HG03025 (cell line): ENCODE measurements at regions not wholly inside any gene's neighbourhood (a gene's known extent, or its start where the extent isn't known, plus 50 kb on each side); places are given as distances from the start of the nearest gene placed in this dataset.
"Not testable (repeated sequence)": the region's sequence is repeated elsewhere in the genome, so short reads cannot be mapped to it uniquely, and the experiment has no call there.

Source experiments
- ATAC-seq: cut with Tn5 transposase; IDR thresholded peaks from one replicate; pipeline ENCODE4 v1.9.1; 2021; ENCODE audit warnings: mild to moderate bottlenecking, moderate library complexity; ENCODE audit not compliant: unreplicated experiment, low FRiP score

DNA sequence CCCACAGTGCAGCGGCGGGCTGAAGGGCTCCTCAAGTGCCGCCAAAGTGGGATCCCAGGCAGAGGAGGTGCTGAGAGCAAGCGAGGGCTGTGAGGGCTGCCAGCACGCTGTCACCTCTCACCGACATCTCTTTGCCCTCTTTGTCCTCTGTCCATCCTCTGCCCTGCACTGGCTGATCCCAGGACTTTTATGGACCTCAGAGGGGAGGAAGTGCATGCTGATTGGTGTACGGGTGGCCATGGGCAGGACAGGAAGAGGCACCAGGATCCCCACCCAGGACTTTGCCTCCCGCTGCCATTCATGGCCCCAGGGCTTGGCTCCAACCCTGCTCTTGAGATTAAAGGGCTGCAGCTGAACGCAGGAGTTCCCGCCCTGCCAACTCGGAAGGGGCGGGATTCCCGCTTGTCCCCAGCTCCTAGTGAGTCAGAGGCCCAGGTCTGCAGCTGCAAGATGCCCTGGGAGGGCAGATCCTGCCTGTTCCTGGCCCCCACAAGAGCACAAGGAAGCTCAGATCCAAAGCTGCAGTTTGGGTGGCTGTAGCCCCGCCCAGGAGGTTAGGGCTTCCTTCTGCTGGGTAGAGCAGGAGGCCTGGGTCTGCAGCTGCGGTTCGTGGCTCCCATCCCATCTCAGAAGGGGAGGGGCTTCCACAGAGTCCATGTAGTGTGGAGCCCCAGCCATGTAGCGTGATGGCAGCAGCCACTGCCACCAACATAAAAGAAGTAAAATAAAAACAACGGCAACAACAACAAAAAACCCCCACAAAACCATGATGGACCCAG lies 1716.7 kb downstream of the SLITRK1 start:
- no peak for ATAC-seq

DNA sequence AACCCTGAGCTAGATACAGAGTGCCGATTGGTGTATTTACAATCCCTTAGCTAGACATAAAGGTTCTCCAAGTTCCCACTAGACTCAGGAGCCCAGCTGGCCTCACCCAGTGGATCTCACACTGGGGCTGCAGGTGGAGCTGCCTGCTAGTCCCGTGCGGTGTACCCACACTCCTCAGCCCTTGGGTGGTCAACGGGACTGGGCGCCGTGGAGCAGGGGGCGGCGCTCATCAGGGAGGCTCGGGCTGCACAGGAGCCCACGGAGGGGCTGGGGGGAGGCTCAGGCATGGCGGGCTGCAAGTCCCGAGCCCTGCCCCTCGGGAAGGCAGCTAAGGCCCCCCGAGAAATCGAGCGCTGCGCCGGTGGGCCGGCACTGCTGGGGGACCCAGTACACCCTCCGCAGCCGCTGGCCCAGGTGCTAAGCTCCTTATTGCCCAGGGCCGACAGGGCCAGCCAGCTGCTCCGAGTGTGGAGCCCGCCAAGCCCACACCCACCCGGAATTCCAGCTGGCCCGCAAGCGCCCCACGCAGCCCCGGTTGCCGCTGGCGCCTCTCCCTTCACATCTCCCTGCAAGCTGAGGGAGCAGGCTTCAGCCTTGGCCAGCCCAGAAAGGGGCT lies 1717.4 kb downstream of the SLITRK1 start:
- not testable (repeated sequence) for ATAC-seq

DNA sequence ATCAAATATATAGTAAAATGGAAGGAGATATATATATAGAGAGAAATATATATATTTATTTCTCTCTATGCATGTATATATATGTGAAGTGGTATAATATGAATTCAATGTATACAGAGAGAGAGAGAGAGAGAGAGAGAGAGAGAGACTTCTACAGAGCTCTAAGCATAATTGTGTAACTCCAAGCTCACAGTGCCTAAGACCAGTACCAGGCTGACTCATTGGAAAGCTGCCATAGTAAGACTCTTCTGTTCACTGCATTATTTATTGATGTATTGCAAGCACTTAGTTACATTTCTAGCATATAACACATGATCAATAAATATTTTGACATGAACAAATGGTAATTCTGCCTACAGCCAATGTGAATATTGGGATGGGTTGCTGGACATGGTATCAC lies 1734.7 kb downstream of the SLITRK1 start:
- no peak for ATAC-seq

DNA sequence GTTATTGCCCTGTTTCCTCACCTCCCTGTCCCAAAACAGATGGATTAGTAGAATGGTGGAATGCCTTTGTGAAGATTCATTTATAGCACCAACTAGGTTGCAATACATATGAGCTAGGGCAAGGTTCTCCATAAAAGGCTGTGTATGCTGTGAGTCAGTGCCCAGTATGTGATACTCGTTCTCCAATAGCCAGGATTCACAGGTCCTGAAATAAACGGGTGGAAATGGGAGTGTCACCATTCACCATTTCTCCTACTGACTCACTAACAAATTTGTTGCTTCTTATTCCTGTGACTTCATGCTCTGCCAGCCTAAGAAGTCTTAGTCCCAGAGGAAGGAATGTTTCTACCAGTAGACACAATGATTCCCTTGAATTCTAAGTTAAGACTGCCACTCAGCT lies 1745.4 kb downstream of the SLITRK1 start:
- no peak for ATAC-seq

DNA sequence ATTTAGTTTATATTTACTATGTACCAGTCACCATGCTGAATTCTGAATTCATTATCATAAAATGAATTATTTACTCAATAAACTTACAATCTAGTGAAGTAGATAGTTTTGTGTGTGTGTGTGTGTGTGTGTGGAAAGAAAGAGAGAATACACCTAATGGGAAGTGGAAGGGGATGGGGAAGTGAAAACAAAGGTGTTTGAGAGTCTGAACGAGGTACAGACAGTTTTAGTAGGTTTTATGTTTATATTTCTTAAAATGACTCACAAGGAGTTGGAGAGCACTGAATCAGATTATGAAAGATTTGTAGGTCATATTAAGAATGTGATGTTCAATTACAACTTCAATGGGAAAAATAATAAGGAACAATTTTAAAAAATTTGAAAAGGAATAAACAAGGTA lies 1753.0 kb downstream of the SLITRK1 start:
- ATAC-seq: no peak

DNA sequence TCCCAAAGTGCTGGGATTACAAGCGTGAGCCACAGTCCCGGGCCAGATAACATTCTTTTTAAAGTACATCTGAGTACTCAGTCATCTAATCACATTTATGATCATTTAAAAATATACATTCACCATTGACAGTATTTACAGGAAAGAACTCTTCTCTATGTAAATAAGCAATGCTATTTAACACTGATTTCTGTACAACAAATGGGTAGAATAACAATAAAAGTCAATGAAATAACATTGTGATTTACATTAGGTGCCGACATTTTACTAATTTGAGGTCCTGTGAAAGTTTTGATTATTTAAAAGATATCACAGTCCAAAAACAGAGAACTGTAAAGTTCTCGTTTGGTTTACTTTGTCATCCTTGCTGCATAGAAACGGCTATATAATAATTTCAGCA lies 1763.7 kb downstream of the SLITRK1 start:
- ATAC-seq: no peak

DNA sequence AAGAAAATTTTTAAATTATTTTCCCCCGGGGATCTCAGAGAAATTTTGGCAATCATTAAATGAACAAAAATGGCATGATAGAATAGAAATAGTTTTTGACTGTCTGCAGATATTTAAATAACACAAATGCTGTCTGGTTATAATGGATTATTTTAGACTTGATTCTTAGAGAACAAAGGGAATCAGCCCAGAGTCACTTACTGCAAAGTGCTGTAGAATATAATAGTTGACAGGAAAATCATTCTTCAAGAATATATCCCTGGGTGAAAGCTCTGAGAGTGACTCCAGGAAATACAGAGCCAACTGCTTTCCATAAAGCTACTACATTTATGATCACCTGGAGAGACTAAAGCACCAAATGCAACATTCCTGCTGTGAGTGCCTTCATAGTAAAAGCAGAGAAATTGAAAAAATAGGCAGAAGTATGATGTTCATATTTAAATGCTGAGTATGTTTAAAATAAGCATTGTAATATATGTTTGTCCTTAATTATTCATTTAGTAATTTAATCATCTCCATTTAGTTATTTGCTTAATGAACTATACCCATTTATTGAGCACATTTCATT lies 1765.8 kb downstream of the SLITRK1 start:
- ATAC-seq: no peak

DNA sequence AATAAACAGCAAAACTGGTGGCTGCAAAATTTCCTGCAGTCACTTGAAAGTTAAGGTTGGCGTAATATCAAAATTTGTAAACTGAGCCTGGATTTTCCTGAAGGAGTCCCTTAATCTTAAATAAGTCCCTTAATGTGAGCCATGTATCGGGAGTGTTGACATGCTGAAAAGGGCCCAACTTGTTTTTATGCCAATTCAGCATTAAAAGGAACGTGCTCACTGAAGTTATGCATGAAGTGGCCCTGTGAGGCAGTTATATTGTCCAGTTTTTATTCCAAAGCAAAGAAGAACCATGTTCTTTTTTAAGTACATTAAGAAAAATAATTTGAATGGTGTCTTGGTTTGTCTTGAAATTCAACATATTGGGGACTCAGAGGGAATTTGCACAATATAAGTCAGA lies 1766.9 kb downstream of the SLITRK1 start:
- no peak for ATAC-seq

DNA sequence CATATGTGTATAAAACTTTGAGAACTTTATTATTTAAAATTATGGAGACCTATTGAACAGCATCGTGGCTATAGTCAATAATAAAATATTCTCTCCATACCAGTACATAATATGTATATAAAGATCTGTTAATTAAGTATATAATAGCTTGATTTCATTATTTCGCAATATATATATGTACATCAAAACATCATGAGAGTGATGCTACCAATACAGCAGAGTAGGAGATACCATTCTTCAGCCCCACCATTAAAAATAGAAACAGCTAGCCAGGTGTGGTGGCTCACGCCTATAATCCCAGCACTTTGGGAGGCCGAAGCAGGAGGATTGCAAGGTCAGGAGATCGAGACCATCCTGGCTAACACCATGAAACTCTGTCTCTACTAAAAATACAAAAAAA lies 1755.3 kb upstream of the SPRY2 start:
- ATAC-seq: no peak

DNA sequence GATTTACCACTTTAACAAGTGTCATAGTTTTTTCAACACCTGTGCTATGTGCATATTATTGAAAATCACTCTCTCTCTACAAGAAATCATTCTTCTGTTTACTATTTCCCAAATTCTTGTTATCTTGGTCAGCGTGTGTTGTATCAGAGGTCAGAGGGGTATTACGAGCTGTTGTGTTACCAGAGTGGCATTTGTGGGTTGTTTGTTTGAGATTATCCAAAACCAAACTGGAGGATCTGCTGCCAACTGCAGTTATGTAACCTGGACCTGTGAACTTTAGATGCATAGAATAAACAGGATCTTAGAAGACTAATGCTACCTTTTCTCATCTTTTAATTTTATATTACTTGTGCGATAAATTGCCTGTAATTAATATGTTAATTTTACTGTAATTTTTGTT lies 1751.4 kb upstream of the SPRY2 start:
- no peak for ATAC-seq

DNA sequence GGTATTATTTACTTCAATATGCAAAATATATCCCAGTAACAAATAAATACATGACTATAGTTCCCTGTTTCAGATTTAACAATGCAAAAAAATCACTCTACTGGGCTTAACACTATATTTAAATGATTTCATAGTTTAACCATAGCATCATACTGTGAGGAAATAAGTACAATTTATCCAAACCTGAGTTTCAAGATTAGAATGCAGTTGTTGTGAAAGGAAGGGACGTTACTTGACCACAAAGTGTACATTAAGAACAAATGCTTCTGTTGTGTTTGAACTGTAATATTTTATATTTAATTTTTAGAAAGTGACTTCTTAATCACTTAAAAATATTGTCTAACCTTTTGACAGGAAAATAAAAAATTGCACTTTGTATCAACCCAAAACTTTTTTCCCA lies 1747.9 kb upstream of the SPRY2 start:
- ATAC-seq: no peak

DNA sequence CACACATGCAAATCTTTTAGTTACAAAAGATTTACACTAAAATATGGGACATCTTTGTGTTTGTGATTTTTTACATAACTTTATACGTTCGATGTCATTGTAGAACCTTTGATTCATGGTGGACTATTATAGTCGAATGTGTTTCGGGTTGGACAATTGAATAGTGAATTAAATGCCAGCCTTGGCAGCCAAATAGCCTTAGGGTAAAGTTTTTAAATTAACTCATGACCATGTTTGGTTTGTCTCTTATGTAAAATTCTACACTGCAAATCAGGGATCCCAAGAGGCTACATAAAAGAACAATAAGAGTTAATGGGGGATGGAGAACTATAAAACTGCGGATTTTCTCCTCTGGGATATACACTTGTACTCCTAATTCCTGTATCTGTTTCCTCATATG lies 1735.6 kb upstream of the SPRY2 start:
- ATAC-seq: no peak

DNA sequence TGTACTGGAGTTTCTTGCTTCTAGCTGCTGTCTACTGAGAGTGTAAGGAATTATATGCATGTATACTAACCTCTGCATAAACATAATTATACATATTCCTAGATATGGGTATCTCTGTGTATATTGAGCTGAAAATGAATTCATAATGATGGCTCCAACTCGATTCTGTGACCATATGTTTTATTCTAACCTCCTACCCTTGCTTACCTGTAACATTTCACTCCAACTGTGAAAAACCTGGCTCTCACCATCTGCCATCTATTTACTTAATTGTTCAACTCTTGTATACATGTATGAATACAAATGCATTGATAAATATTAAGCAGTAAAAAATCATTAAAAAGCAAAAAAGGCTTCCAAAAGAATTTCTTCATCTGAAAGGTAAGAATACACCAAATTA lies 1729.5 kb upstream of the SPRY2 start:
- no peak for ATAC-seq

DNA sequence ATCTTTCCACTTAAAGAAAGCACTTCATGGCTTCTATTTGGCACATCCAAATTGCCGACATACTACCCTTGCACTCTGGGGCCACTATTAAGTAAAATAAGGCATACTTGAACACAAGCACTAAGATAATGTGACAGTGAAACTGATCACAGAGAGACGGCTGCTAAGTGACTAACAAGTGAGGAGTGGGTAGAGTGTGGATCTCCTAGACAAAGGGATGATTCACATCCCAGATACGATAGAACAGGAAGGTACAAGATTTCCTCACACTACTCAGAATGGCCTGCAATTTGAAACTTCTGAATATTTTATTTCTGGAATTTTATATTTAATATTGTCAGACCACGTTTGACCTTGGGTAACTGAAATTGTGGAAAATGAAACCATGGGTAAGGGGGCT lies 1721.8 kb upstream of the SPRY2 start:
- ATAC-seq: no peak

DNA sequence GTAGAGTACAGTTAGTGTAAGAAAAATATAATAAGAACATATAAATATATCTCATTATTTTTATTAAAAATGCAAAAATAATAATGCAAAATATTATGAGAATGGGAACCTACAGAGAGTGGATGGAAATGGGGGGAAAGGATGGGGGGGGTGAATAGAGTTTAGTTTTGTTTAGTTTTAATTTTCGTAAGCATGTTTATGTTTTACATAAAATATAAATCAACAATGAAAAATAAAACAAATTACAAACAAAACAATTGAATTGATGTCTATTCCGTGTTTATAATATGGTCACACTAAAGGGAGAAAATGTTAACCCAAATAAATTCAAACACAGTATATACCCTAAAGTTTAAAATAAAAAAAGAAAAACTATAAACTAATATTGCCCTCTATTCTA lies 1717.4 kb upstream of the SPRY2 start:
- no peak for ATAC-seq

DNA sequence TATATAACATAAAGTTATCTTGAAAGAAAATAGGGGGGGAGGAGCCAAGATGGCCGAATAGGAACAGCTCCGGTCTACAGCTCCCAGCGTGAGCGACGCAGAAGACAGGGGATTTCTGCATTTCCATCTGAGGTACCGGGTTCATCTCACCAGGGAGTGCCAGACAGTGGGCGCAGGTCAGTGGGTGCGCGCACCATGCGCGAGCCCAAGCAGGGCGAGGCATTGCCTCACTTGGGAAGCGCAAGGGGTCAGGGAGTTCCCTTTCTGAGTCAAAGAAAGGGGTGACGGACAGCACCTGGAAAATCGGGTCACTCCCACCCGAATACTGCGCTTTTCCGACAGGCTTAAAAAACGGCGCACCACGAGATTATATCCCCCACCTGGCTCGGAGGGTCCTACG lies 1704.4 kb upstream of the SPRY2 start:
- not testable (repeated sequence) for ATAC-seq

DNA sequence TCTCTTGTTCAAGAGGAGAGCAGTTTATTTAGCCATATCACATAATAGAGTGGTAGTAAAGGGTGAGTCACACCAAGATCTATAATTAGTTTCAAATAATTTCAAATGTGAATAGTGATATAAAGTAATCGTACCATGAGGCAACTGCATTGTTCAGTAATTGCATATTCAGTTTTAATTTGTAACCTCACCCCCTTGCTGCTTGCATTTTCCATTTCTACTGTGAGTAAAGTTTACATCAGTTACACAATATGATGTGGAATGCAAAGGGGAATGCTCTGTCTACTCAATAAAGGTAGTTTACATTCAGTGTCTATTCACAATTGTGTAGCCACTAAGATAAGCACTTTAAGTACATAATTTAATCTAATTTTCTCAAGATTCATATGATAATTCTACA lies 1695.7 kb upstream of the SPRY2 start:
- no peak for ATAC-seq

DNA sequence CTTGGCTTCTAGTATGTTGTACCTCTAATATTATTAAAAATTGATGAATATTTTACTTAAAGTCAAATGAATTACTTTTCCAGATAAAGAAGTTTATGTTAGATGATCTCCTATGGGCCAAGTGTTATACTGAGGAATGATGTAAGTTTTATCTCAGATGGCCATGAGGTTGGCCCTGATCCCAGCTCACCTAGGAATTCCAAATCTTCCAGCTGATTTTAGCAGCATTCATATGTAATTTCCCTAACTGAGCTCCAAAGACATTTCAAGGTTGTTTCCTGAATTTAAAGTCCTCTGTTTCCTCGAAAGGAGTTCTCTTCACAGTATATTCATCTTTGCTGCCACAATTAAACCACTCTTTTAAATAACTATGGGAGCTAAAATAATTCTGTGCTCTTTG lies 1670.4 kb upstream of the SPRY2 start:
- ATAC-seq: no peak

DNA sequence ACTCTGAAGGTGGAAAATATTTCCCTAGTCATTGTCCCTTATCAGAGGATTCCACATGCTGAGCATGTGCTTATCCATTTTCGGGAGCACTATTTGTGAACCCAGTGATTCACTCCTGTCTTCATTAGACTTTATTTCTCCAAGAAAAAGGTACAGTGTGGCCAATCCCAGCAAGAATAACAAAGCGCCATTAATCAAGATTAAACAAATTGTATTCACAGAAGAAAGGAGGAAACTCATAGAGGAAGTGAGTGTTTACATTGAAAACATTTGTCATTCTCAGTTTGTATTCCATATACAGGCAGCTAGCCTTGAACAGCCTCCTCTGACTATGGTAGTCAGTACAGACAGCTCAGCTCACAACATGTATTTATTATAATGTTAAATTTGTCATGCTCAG lies 1669.9 kb upstream of the SPRY2 start:
- no peak for ATAC-seq

DNA sequence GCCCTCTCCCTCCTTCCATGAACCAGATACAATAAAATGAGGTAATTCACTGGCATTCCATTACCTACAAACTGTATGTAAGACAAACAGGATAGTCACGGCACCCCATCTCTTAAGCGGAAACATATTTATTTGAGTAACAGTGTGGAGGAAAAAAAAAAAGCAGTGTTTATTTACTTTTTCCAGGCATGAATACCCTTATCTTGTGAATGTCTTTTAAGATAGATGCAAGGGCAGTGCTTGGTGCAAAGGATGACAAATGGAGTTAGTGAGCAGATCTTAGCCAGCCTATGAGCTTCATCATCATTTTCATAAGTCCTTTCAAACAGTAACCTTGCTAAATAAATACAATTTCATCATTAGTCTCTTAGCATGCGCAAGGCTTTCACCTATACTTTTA lies 1661.8 kb upstream of the SPRY2 start:
- no peak for ATAC-seq

DNA sequence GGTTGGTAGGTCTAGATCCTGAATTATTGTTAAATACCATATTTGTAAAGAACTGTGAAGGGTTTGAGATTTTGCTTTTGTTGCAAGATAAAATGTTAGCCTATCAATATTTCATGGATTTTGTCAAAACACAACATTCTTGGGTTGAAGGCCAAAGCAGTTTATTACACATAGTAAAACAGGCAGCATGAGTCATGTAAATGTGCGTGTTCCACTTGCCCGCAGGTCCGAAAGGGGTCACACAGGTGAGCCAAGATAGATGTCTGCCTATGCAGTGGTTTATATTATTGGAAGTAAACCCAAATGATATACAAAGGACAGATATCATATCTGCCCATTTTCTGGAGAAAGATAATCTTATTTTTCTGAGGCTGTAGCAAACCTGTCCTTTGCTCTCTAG lies 1654.4 kb upstream of the SPRY2 start:
- no peak for ATAC-seq

DNA sequence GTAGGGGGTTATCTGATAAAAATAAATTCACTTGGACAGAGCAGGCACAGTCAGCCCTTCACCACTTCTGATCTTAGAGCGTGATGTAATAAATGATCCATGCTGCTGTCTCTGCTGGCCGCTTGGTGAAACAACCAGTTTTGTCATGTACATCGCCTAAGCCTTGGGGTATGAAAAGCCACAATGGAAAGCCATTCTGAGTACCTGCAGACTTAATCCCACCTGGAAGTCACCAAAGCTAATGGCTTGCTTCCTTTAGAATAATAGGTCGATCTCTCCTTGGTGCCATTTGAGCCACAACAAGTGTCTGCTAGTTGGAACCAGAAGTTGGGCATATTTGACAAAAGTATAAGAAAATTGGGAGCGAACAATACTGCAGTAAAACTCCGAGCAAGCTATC lies 1649.7 kb upstream of the SPRY2 start:
- ATAC-seq: no peak
